Panc1 (cell line): ENCODE measurements at regions not wholly inside any gene's neighbourhood (a gene's known extent, or its start where the extent isn't known, plus 50 kb on each side); places are given as distances from the start of the nearest gene placed in this dataset.

Source experiments
- ATAC-seq: fragments of 200-7000 bp; cut with Tn5 transposase; 2 replicates; pipeline ENCODE4 v1.9.1; 2020; ENCODE audit warnings: mild to moderate bottlenecking, moderate library complexity
- BruUV-seq: library from RNA; stranded (reverse); fragments of 400-500 nt; replicated peaks from 2 replicates; lab custom pipeline; 2021; lab: Mats Ljungman, UMichigan
- CTCF ChIA-PET: fragments of 300-600 bp; sonication (Branson Sonifier 250); formaldehyde crosslinking; loops from one replicate; lab custom pipeline; 2022; ENCODE audit warnings: antibody characterized with exemption; lab: Charles Lee
- POLR2A ChIA-PET: fragments of 300-600 bp; sonication (Branson Sonifier 250); formaldehyde crosslinking; loops from one replicate; lab custom pipeline; 2022; ENCODE audit warnings: antibody characterized with exemption; lab: Charles Lee
- DNase-seq: peaks from one replicate; pipeline ENCODE4 v3.0.0-alpha.2; 2010; ENCODE audit warnings: low read depth, low spot score
- H3K27ac ChIP-seq: 2 replicates; pipeline ENCODE4 v1.5.1; 2011; ENCODE audit warnings: mild to moderate bottlenecking, low read length, inconsistent platforms
- H3K27me3 ChIP-seq: fragments of 200-500 bp; sonication (Bioruptor generic); 2 replicates; pipeline ENCODE4 v1.6.0; 2014; ENCODE audit warnings: low read length, inconsistent platforms; ENCODE audit not compliant: control insufficient read depth, insufficient read depth
- H3K36me3 ChIP-seq: fragments of 200-500 bp; sonication (Bioruptor generic); 2 replicates; pipeline ENCODE4 v1.5.1; 2014; ENCODE audit warnings: inconsistent platforms, mild to moderate bottlenecking, low read length, moderate library complexity; ENCODE audit not compliant: control insufficient read depth, insufficient read depth
- H3K4me1 ChIP-seq: 2 replicates; pipeline ENCODE4 v1.5.1; 2011; ENCODE audit warnings: inconsistent platforms, mild to moderate bottlenecking, low read length, moderate library complexity; ENCODE audit not compliant: control insufficient read depth, insufficient read depth
- H3K4me3 ChIP-seq, 2 experiments: 2 replicates each; pipeline ENCODE4 v1.5.1; 2011 to 2012; ENCODE audit warnings: low read depth in 2 of 2, low read length in 2 of 2, mild to moderate bottlenecking in 2 of 2, inconsistent platforms in 1 of 2, moderate library complexity in 1 of 2
- H3K9me3 ChIP-seq: fragments of 200-500 bp; sonication (Bioruptor generic); 2 replicates; pipeline ENCODE4 v1.5.1; 2014; ENCODE audit warnings: low read depth, mild to moderate bottlenecking, inconsistent platforms, low read length, moderate library complexity; ENCODE audit not compliant: control insufficient read depth, insufficient read depth
- CTCF ChIP-seq: fragments of 450-650 bp; IDR thresholded peaks from 2 replicates; pipeline ENCODE4 v1.5.1; 2017; ENCODE audit warnings: mild to moderate bottlenecking
- POLR2AphosphoS5 ChIP-seq: IDR thresholded peaks from 2 replicates; pipeline ENCODE4 v1.6.1; 2012; ENCODE audit warnings: mild to moderate bottlenecking, low read depth, low read length, moderate library complexity
- REST ChIP-seq, 2 experiments: IDR thresholded peaks; 2 replicates each; pipeline ENCODE4 v1.6.1; 2011 to 2012; ENCODE audit warnings: low read depth in 2 of 2, control low read depth in 1 of 2, low read length in 1 of 2, mild to moderate bottlenecking in 1 of 2, moderate library complexity in 1 of 2; ENCODE audit not compliant: insufficient read depth in 1 of 2
- SIN3A ChIP-seq: IDR thresholded peaks from 2 replicates; pipeline ENCODE4 v1.6.1; 2012; ENCODE audit warnings: low read depth, mild to moderate bottlenecking, low read length, moderate library complexity, borderline replicate concordance; ENCODE audit not compliant: insufficient read depth
- TCF7L2 ChIP-seq: IDR thresholded peaks from 2 replicates; pipeline ENCODE4 v1.6.1; 2011; ENCODE audit warnings: mild to moderate bottlenecking, low read depth, low read length, inconsistent platforms
- in situ Hi-C: cut with HindIII; loops from 2 replicates; pipeline ENCODE4 v1.10.0; 2016; ENCODE audit warnings: low sequenced_read_pairs, low pct_unique_long_range_greater_than_20kb
- intact Hi-C: fragments of 100-400 bp; cut with micrococcal nuclease; formaldehyde crosslinking; loops from one replicate; pipeline ENCODE4 v1.10.0; 2022; ENCODE audit not compliant: unreplicated experiment

- no peak for ATAC-seq
- intact Hi-C loops = no loop called here
- no peaks in the 10 kb centered on the region for H3K27me3 ChIP-seq
- H3K4me3 ChIP-seq = no peak overlapping the region
- no peaks in the 10 kb centered on the region for H3K4me1 ChIP-seq
- ChIA-PET CTCF (no interaction called here), POLR2A (no interaction called here)
- TF ChIP-seq REST (IDR thresholded peaks at IDR 0.05; ENCODE audit: insufficient read depth in 1 of 2, low read depth in 2 of 2, low read length in 1 of 2) (no peak), TCF7L2 (no peak), CTCF (no peak), POLR2AphosphoS5 (no peak), SIN3A (no peak)
- no peak overlapping the region for H3K27ac ChIP-seq
- H3K9me3 ChIP-seq = no peaks in the 10 kb centered on the region
- H3K36me3 ChIP-seq = no peaks in the 10 kb centered on the region
- no TSS peak for BruUV-seq
- DNase-seq = no peak
- in situ Hi-C loops = no loop called here
Measured at GRCh38 chr18:6638447-6638846, 91.1 kb upstream of the ARHGAP28 start.

GRCh38 chr18:6639305-6639704 lies 90.2 kb upstream of the ARHGAP28 start:
- no peak overlapping the region for H3K4me3 ChIP-seq
- intact Hi-C loops (no loop called here), in situ Hi-C loops (no loop called here)
- no peak for DNase-seq
- ChIA-PET CTCF (no interaction called here), POLR2A (no interaction called here)
- TF ChIP-seq POLR2AphosphoS5 = no peak
- TF ChIP-seq REST (IDR thresholded peaks at IDR 0.05; ENCODE audit: insufficient read depth in 1 of 2, low read depth in 2 of 2, low read length in 1 of 2) = no peak
- no peak for TF ChIP-seq TCF7L2
- TF ChIP-seq CTCF = no peak
- TF ChIP-seq SIN3A = no peak
- no peaks in the 10 kb centered on the region for H3K27me3 ChIP-seq
- no peaks in the 10 kb centered on the region for H3K4me1 ChIP-seq
- no peak overlapping the region for H3K27ac ChIP-seq
- no peak for ATAC-seq
- no peaks in the 10 kb centered on the region for H3K36me3 ChIP-seq
- BruUV-seq = no TSS peak
- no peaks in the 10 kb centered on the region for H3K9me3 ChIP-seq
